Upper lobe of left lung (tissue), 6 donors: ENCODE measurements at regions not wholly inside any gene's neighbourhood (a gene's known extent, or its start where the extent isn't known, plus 50 kb on each side); places are given as distances from the start of the nearest gene placed in this dataset.
A peak's percentile ranks its signal among the peaks of the same experiment; 100 is the strongest.

Source experiments
- ATAC-seq, 2 donors: fragments of 200-7000 bp; cut with Tn5 transposase; one replicate each; pipeline ENCODE4 v1.9.1; 2022; ENCODE audit warnings: mild to moderate bottlenecking in 2 of 2, moderate library complexity in 2 of 2; ENCODE audit not compliant: low FRiP score in 2 of 2
- DNase-seq, 2 donors: peaks; one replicate each; pipeline ENCODE4 v3.0.0-alpha.2; 2019 to 2020
- H3K27ac ChIP-seq, 4 donors: fragments of 200-600 bp; sonication (generic); one replicate each; pipeline ENCODE4 v1.5.1; 2016 to 2019
- H3K27me3 ChIP-seq, 4 donors: fragments of 200-600 bp; sonication (generic); one replicate each; pipeline ENCODE4 v1.5.1; 2017 to 2019
- H3K36me3 ChIP-seq, 4 donors: fragments of 200-600 bp; sonication (generic); one replicate each; pipeline ENCODE4 v1.5.1; 2016 to 2019
- H3K4me1 ChIP-seq, 4 donors: fragments of 200-600 bp; sonication (generic); one replicate each; pipeline ENCODE4 v1.5.1; 2018 to 2019
- H3K4me3 ChIP-seq, 4 donors: fragments of 200-600 bp; sonication (generic); one replicate each; pipeline ENCODE4 v1.5.1; 2017 to 2019; ENCODE audit warnings: mild to moderate bottlenecking in 2 of 4, moderate library complexity in 1 of 4
- H3K9me3 ChIP-seq, 4 donors: fragments of 200-600 bp; sonication (generic); one replicate each; pipeline ENCODE4 v1.5.1; 2018 to 2019
- EP300 ChIP-seq, 4 donors: sonication (generic); formaldehyde crosslinking; IDR thresholded peaks; one replicate each; pipeline ENCODE4 v1.5.1; 2017; ENCODE audit warnings: antibody characterized with exemption in 4 of 4, control low read depth in 2 of 4
- POLR2A ChIP-seq, 4 donors: fragments of 450-650 bp; IDR thresholded peaks; one replicate each; pipeline ENCODE4 v1.5.1; 2016 to 2017; ENCODE audit warnings: antibody characterized with exemption in 4 of 4, mild to moderate bottlenecking in 2 of 4
- POLR2AphosphoS5 ChIP-seq, 2 donors: sonication (generic); formaldehyde crosslinking; IDR thresholded peaks; one replicate each; pipeline ENCODE4 v1.5.1; 2017; ENCODE audit warnings: antibody characterized with exemption in 2 of 2
- WGBS, 2 donors: methylation state at CpG; one replicate each; pipeline ENCODE4 v1.1.5; 2017 to 2018; 5-methylcytosine and 5-hydroxymethylcytosine counted together
- TF ChIP-seq, protein P1 (sequence below), 6 experiments: fragments of 450-650 bp in 4 of 6; fragments of 200-600 bp in 2 of 6; sonication (generic) in 2 of 6; IDR thresholded peaks; one replicate each; pipeline ENCODE4 v1.5.1; 2016 to 2019; ENCODE audit warnings: antibody characterized with exemption in 6 of 6
- donor health status: DM: no; HTN: no; CAD: no; lungs with moderate emphysema.
- donor health status: DM: no; HTN: yes; CAD: no; lungs with severe emphysema.

GRCh38 chr6:130534627-130535026, 168.8 kb downstream of the TMEM200A start:
- Histone ChIP-seq H3K4me1 (no peaks in the 10 kb centered on the region), H3K36me3 (no peaks in the 10 kb centered on the region), H3K4me3 (no peak overlapping the region), H3K27ac (no peak overlapping the region), H3K27me3 (no peaks in the 10 kb centered on the region), H3K9me3 (peaks cover 0 to 6% (median 2%) of the 10 kb centered on the region in 4 donors)
- DNase-seq = no peak
- 85% methylated on average over 3 of the region's 3 CpGs for WGBS, 2 donors
- TF ChIP-seq EP300 (IDR thresholded peaks at IDR 0.05) (no peak), POLR2A (IDR thresholded peaks at IDR 0.05) (no peak), POLR2AphosphoS5 (IDR thresholded peaks at IDR 0.05) (no peak)
- TF ChIP-seq, protein P1, sequence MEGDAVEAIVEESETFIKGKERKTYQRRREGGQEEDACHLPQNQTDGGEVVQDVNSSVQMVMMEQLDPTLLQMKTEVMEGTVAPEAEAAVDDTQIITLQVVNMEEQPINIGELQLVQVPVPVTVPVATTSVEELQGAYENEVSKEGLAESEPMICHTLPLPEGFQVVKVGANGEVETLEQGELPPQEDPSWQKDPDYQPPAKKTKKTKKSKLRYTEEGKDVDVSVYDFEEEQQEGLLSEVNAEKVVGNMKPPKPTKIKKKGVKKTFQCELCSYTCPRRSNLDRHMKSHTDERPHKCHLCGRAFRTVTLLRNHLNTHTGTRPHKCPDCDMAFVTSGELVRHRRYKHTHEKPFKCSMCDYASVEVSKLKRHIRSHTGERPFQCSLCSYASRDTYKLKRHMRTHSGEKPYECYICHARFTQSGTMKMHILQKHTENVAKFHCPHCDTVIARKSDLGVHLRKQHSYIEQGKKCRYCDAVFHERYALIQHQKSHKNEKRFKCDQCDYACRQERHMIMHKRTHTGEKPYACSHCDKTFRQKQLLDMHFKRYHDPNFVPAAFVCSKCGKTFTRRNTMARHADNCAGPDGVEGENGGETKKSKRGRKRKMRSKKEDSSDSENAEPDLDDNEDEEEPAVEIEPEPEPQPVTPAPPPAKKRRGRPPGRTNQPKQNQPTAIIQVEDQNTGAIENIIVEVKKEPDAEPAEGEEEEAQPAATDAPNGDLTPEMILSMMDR (IDR thresholded peaks at IDR 0.05) = no peak
- peak in 1 of 2 donors; percentile 30 for ATAC-seq

- no peak overlapping the region for H3K4me3 ChIP-seq
- peaks cover 0 to 6% (median 2%) of the 10 kb centered on the region in 4 donors for H3K9me3 ChIP-seq
- WGBS, 2 donors = 88 to 97% methylated on average over 2 of the region's 2 CpGs
- no peaks in the 10 kb centered on the region for H3K4me1 ChIP-seq
- H3K27me3 ChIP-seq = no peaks in the 10 kb centered on the region
- no peak overlapping the region for H3K27ac ChIP-seq
- no peak for DNase-seq
- TF ChIP-seq POLR2A (IDR thresholded peaks at IDR 0.05) (no peak), POLR2AphosphoS5 (IDR thresholded peaks at IDR 0.05) (no peak), EP300 (IDR thresholded peaks at IDR 0.05) (no peak)
- TF ChIP-seq, protein P1 (IDR thresholded peaks at IDR 0.05) = no peak
- no peak for ATAC-seq
- no peaks in the 10 kb centered on the region for H3K36me3 ChIP-seq
Measured at GRCh38 chr6:130535242-130535641, 169.4 kb downstream of the TMEM200A start.

DNA sequence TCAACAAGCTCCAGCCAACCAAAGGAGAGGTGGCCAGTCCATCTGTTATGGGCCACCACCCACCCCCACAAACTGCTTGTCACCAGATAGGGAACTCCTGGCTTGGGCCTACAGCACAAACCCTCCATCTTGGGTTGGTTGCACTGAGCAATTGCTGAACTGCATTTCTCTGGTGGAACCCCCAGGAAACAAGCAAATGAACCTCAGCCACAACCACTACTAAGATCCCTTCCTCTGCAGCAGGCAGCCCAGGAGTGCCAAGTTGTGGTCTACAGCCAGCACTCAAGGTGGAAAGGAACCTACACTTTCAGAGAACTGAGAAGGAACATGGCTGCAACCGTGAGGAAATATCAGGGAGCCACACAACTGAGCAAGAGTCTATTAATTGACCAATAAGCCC, 171.6 kb downstream of the TMEM200A start:
- 92 to 100% methylated on average over 1 of the region's 1 CpG for WGBS, 2 donors
- no peak for ATAC-seq
- H3K9me3 ChIP-seq = peaks cover 0 to 10% (median 2%) of the 10 kb centered on the region in 4 donors
- H3K27ac ChIP-seq = no peak overlapping the region
- no peak for DNase-seq
- H3K4me3 ChIP-seq = no peak overlapping the region
- H3K27me3 ChIP-seq = no peaks in the 10 kb centered on the region
- H3K36me3 ChIP-seq = no peaks in the 10 kb centered on the region
- TF ChIP-seq POLR2A (IDR thresholded peaks at IDR 0.05) (no peak), POLR2AphosphoS5 (IDR thresholded peaks at IDR 0.05) (no peak), EP300 (IDR thresholded peaks at IDR 0.05) (no peak)
- TF ChIP-seq, protein P1 (IDR thresholded peaks at IDR 0.05) = no peak
- no peaks in the 10 kb centered on the region for H3K4me1 ChIP-seq

DNA sequence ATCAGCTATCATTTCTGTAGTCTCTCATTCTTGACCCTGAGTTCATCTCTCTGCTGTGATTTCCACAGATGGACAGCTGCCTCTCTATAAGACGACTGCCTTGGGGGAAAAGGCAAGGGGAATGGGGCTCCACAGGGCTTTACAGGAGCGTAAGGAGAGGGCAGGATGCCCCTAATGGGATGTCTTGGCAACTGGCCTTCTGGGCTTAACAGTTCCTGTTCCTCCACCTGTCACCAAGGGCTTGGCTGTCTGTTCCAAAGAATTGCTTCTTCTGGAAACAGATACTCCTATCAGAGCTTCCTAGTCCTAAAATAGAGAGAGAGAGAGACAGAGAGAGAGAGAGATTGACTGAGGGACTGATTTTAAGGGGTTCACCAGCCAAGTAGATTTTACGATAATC, 181.9 kb downstream of the TMEM200A start:
- WGBS, 2 donors = 62 to 69% methylated on average over 3 of the region's 3 CpGs
- Histone ChIP-seq H3K27ac (no peak overlapping the region), H3K9me3 (no peaks in the 10 kb centered on the region), H3K27me3 (no peaks in the 10 kb centered on the region), H3K4me1 (no peaks in the 10 kb centered on the region), H3K36me3 (no peaks in the 10 kb centered on the region), H3K4me3 (no peak overlapping the region)
- TF ChIP-seq POLR2AphosphoS5 (IDR thresholded peaks at IDR 0.05) (no peak), EP300 (IDR thresholded peaks at IDR 0.05) (no peak), POLR2A (IDR thresholded peaks at IDR 0.05) (no peak)
- TF ChIP-seq, protein P1 (IDR thresholded peaks at IDR 0.05) = no peak
- DNase-seq = no peak
- ATAC-seq = no peak

DNA sequence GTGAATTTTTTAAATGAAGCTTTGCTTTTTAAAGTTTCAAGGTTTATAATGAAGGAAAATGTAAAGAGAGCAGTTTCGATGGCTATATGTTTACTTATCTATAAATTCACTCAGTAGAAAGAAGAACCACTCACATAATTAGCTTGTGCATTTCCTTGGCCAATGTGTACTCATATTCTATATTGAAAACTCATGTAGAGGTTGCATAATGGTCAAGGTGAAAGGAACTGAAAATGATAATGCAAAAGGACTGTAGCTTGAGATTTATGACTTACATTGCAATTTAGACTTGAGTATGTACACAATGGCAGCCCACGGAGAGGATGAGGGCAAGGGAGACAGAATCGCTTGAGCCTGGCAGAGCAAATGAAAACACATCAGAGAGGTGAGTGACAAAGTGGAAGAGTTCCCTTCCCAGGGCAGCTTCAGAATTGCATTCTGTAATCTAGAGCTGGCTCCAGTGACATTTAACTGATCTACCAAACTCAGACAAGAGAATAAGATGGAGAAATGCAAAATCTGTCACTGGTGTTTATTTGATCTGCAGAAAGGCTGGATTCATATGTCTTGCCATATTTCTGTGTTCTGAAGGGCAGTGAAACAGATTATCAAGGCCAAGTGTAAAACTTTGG, 191.8 kb downstream of the TMEM200A start:
- Histone ChIP-seq H3K36me3 (no peaks in the 10 kb centered on the region), H3K9me3 (no peaks in the 10 kb centered on the region), H3K4me1 (no peaks in the 10 kb centered on the region), H3K27me3 (no peaks in the 10 kb centered on the region), H3K4me3 (no peak overlapping the region), H3K27ac (no peak overlapping the region)
- no peak for DNase-seq
- ATAC-seq = no peak
- TF ChIP-seq, protein P1 (IDR thresholded peaks at IDR 0.05) = no peak
- no peak for TF ChIP-seq EP300 (IDR thresholded peaks at IDR 0.05)
- no peak for TF ChIP-seq POLR2A (IDR thresholded peaks at IDR 0.05)
- no peak for TF ChIP-seq POLR2AphosphoS5 (IDR thresholded peaks at IDR 0.05)
- 55 to 72% methylated on average over 3 of the region's 3 CpGs for WGBS, 2 donors
